DMS114 treated with DMSO at 0.1 percent for 48 hours (cell line): ENCODE measurements at regions not wholly inside any gene's neighbourhood (a gene's known extent, or its start where the extent isn't known, plus 50 kb on each side); places are given as distances from the start of the nearest gene placed in this dataset.

ENCODE experiments used
- DNase-seq: peaks from one replicate; lab custom pipeline; 2025; ENCODE audit not compliant: unreplicated experiment; lab: John Stamatoyannopoulos, UW

DNA sequence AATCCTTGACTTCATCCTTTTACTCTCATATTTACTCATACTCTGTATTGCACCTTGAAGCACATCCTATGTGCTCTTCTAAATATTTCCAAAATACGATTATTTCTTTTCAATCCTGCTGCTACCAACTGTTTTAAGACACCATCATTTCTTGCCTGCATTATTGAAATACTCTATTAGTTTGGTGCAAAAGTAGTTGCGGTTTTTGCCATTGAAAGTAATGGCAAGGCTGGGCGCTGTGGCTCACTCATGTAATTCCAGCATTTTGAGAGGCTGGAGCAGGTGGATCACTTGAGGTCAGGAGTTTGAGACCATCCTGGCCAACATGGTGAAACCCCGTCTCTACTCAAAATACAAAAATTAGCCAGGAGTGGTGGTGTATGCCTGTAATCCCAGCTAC is 412.5 kb downstream of the KCNH5 start:
- no peak for DNase-seq

- DNase-seq = no peak
Observed at GRCh38 chr14:62645649-62646048, 399.6 kb downstream of the KCNH5 start.
